Body of pancreas (tissue), 4 donors: ENCODE measurements at regions not wholly inside any gene's neighbourhood (a gene's known extent, or its start where the extent isn't known, plus 50 kb on each side); places are given as distances from the start of the nearest gene placed in this dataset.

ENCODE experiments used
- ATAC-seq: fragments of 150-250 bp; one replicate; pipeline ENCODE4 v1.9.1; 2016
- DNase-seq, 4 donors: peaks; one replicate each; pipeline ENCODE4 v3.0.0-alpha.2; 2019
- H3K27ac ChIP-seq, 4 donors: fragments of 200-600 bp; sonication (generic); 1 replicate in 3 of 4; 2 replicates in 1 of 4; pipeline versions ENCODE4 v1.5.1 to v1.6.1; 2016 to 2019; ENCODE audit warnings: mild to moderate bottlenecking in 1 of 4, mixed read lengths in 1 of 4, moderate library complexity in 1 of 4
- H3K27me3 ChIP-seq, 2 donors: fragments of 200-600 bp; sonication (generic); one replicate each; pipeline ENCODE4 v1.6.0; 2016; ENCODE audit warnings: mild to moderate bottlenecking in 1 of 2
- H3K36me3 ChIP-seq, 2 donors: fragments of 200-600 bp; sonication (generic); replicated peaks in 1 of 2; 2 replicates each; pipeline ENCODE4 v1.5.1; 2016; ENCODE audit warnings: low read depth in 2 of 2; ENCODE audit not compliant: insufficient read depth in 1 of 2
- H3K4me1 ChIP-seq: fragments of 200-600 bp; sonication (generic); one replicate; pipeline ENCODE4 v1.6.0; 2016
- H3K4me3 ChIP-seq, 2 donors: fragments of 200-600 bp; sonication (generic); 1 replicate in 1 of 2; 2 replicates in 1 of 2; pipeline ENCODE4 v1.5.1; 2016 to 2019
- H3K9me3 ChIP-seq, 3 donors: fragments of 200-600 bp; sonication (generic); 1 replicate in 2 of 3; 2 replicates in 1 of 3; pipeline ENCODE4 v1.5.1; 2016
- CTCF ChIP-seq, 7 experiments: fragments of 450-650 bp in 4 of 7; fragments of 200-600 bp in 3 of 7; sonication (generic) in 3 of 7; IDR thresholded peaks; one replicate each; pipeline ENCODE4 v1.5.1; 2016 to 2019; ENCODE audit warnings: antibody characterized with exemption in 7 of 7
- POLR2A ChIP-seq, 3 donors: fragments of 450-650 bp; IDR thresholded peaks; one replicate each; pipeline ENCODE4 v1.6.1; 2016; ENCODE audit warnings: antibody characterized with exemption in 3 of 3, mild to moderate bottlenecking in 2 of 3
- WGBS, 2 donors: methylation state at CpG; one replicate each; pipeline ENCODE4 v1.1.5; 2017; 5-methylcytosine and 5-hydroxymethylcytosine counted together
- intact Hi-C: fragments of 100-400 bp; cut with DNase I; formaldehyde crosslinking; loops from one replicate; pipeline ENCODE4 v1.15.1; 2023

- Histone ChIP-seq H3K27me3 (no peaks in the 10 kb centered on the region), H3K27ac (no peak overlapping the region), H3K4me1 (no peaks in the 10 kb centered on the region), H3K4me3 (no peak overlapping the region), H3K36me3 (no peaks in the 10 kb centered on the region), H3K9me3 (no peaks in the 10 kb centered on the region)
- TF ChIP-seq POLR2A (IDR thresholded peaks at IDR 0.05) = no peak
- TF ChIP-seq CTCF (IDR thresholded peaks at IDR 0.05) = no peak
- intact Hi-C loops = no loop called here
- ATAC-seq = no peak
- no peak for DNase-seq
- WGBS, 2 donors = 34 to 45% methylated on average over 3 of the region's 3 CpGs
Observed at GRCh38 chr3:35969406-35969805, 330.1 kb downstream of the ARPP21 start.

GRCh38 chr3:35970793-35971192 lies 331.5 kb downstream of the ARPP21 start:
- H3K4me3 ChIP-seq = no peak overlapping the region
- H3K9me3 ChIP-seq = no peaks in the 10 kb centered on the region
- ATAC-seq = no peak
- intact Hi-C loops = no loop called here
- TF ChIP-seq CTCF (IDR thresholded peaks at IDR 0.05) = no peak
- TF ChIP-seq POLR2A (IDR thresholded peaks at IDR 0.05) = no peak
- no peaks in the 10 kb centered on the region for H3K4me1 ChIP-seq
- no peak for DNase-seq
- no peak overlapping the region for H3K27ac ChIP-seq
- H3K36me3 ChIP-seq = no peaks in the 10 kb centered on the region
- 58 to 64% methylated on average over 2 of the region's 2 CpGs for WGBS, 2 donors
- no peaks in the 10 kb centered on the region for H3K27me3 ChIP-seq

GRCh38 chr3:35971686-35972085 lies 332.4 kb downstream of the ARPP21 start:
- no peak overlapping the region for H3K27ac ChIP-seq
- TF ChIP-seq POLR2A (IDR thresholded peaks at IDR 0.05) = no peak
- no peak for TF ChIP-seq CTCF (IDR thresholded peaks at IDR 0.05)
- DNase-seq (no peak), ATAC-seq (no peak)
- no peaks in the 10 kb centered on the region for H3K36me3 ChIP-seq
- WGBS, 2 donors = 16 to 21% methylated on average over 1 of the region's 1 CpG
- H3K4me3 ChIP-seq = no peak overlapping the region
- no peaks in the 10 kb centered on the region for H3K9me3 ChIP-seq
- no peaks in the 10 kb centered on the region for H3K27me3 ChIP-seq
- H3K4me1 ChIP-seq = no peaks in the 10 kb centered on the region
- intact Hi-C loops = no loop called here

- no peaks in the 10 kb centered on the region for H3K36me3 ChIP-seq
- TF ChIP-seq POLR2A (IDR thresholded peaks at IDR 0.05) = no peak
- no peak for TF ChIP-seq CTCF (IDR thresholded peaks at IDR 0.05)
- intact Hi-C loops = no loop called here
- no peaks in the 10 kb centered on the region for H3K27me3 ChIP-seq
- no peaks in the 10 kb centered on the region for H3K9me3 ChIP-seq
- H3K27ac ChIP-seq = no peak overlapping the region
- no peaks in the 10 kb centered on the region for H3K4me1 ChIP-seq
- no peak for DNase-seq
- H3K4me3 ChIP-seq = no peak overlapping the region
- ATAC-seq = no peak
Observed at GRCh38 chr3:35974872-35975271, 335.5 kb downstream of the ARPP21 start.

GRCh38 chr3:35986161-35986560 lies 346.8 kb downstream of the ARPP21 start:
- no peaks in the 10 kb centered on the region for H3K27me3 ChIP-seq
- no peak for TF ChIP-seq POLR2A (IDR thresholded peaks at IDR 0.05)
- TF ChIP-seq CTCF (IDR thresholded peaks at IDR 0.05) = no peak
- ATAC-seq = no peak

More at GRCh38 chr3:35986161-35986560, 346.8 kb downstream of the ARPP21 start:
- H3K4me3 ChIP-seq = no peak overlapping the region
- intact Hi-C loops = no loop called here
- no peaks in the 10 kb centered on the region for H3K9me3 ChIP-seq
- H3K27ac ChIP-seq = no peak overlapping the region
- H3K4me1 ChIP-seq = no peaks in the 10 kb centered on the region
- no peaks in the 10 kb centered on the region for H3K36me3 ChIP-seq
- DNase-seq = no peak
